DMS153 treated with DMSO at 0.1 percent for 48 hours (cell line): ENCODE measurements at regions not wholly inside any gene's neighbourhood (a gene's known extent, or its start where the extent isn't known, plus 50 kb on each side); places are given as distances from the start of the nearest gene placed in this dataset.
A peak's percentile ranks its signal among the peaks of the same experiment; 100 is the strongest.

ENCODE experiments used
- DNase-seq: peaks from one replicate; lab custom pipeline; 2025; ENCODE audit not compliant: unreplicated experiment; lab: John Stamatoyannopoulos, UW

GRCh38 chr4:116449764-116450163, 635.6 kb downstream of the TRAM1L1 start:
- DNase-seq, result no peak

GRCh38 chr4:116444117-116444516, 641.3 kb downstream of the TRAM1L1 start:
- DNase-seq, result no peak

DNA sequence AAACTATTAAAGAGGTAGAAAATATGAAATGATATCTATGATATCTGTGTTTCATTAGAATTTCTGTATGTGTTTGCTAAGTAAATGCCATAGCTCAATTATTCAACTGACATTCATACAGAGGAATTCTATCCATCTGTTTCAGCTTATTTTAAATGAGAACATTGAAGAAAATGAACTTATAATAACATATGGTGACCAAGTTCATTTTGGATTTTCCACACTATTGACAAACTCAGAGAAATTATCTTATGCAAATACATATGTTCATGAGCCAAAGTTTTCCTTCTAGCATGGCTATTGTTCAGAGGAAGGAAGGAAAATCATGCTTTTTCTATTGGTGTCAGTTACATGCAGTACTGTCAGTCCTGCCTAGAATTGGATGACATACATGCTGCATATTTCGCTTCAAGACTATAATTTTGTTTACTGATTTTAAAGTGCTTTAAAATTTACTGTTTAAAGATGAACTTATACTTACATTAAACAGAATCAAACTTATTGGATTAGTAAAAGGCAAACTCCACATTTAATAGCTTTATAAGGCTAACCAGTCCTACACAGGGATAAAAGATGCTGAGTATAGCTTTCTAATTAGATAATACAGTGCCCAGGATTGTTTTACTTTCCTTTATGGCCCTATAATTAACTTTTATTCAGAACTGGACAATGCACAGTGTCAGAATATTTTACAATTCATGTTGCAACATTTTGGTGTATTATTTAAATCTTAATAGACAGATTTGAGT, 646.2 kb downstream of the TRAM1L1 start:
- no peak for DNase-seq

- no peak for DNase-seq
Measured at GRCh38 chr4:116438417-116438816, 647.0 kb downstream of the TRAM1L1 start.

GRCh38 chr4:116427666-116428065, 657.7 kb downstream of the TRAM1L1 start:
- no peak for DNase-seq

- DNase-seq, result no peak
Measured at GRCh38 chr4:116413222-116413621, 672.2 kb downstream of the TRAM1L1 start.

GRCh38 chr4:116401293-116401692, 684.1 kb downstream of the TRAM1L1 start:
- no peak for DNase-seq

DNA sequence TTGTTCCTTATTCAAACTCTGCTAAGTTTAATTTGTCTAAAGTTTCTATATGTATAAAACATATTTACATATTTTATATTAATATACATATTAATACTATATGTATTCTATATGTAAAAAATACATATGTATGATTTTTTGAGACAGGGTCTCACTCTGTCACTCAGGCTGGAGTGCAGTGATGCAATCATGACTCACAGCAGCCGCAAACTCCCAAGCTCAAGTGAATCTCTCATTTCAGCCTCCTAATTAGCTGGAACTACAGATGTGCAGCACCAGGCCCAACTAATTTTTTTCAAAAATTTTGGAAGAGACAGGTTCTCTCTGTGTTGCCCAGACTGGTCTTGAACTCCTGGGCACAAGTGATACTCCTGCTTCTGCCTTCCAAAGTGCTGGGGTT, 684.9 kb downstream of the TRAM1L1 start:
- DNase-seq, result no peak

GRCh38 chr4:116397714-116398113, 687.7 kb downstream of the TRAM1L1 start:
- no peak for DNase-seq

DNA sequence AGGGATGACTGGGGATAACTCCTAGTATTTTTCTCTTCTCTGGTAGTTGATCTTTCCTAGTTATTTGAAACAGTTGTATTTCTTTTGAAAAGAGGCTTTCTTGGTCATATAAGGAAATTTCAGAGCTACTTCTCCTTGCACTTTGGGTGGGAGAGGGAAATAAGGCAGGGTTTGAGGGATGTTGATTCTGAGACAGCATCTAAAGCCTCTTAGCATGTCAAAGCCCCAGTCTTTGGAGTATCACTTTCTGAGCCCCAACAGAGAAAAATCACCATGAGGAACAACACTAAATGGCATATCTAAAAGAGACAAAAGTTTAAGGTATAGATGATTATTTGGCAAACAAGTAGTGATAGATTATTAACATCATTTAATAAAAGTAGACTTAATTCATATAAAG, 688.1 kb downstream of the TRAM1L1 start:
- DNase-seq, result no peak

GRCh38 chr4:116395408-116395807, 690.0 kb downstream of the TRAM1L1 start:
- DNase-seq, result no peak

DNA sequence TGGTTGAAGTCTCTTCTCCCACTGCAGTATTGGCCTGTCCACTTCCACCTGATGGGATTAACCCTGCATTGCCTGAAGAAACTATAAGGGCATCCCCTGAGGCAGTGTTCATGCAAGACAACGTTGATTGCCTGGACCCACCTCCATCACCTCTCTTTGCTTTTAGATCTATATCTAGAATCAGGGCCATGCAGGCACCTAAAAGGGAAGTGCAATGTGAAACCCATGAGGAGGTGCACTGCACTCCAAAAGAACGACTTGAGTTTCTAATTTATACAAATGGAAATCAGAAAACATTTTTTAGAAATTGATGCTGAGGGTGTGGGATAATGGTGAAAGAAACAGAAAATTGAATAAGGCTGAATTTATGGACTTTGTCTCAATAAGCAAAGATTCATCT, 694.4 kb downstream of the TRAM1L1 start:
- no peak for DNase-seq

DNA sequence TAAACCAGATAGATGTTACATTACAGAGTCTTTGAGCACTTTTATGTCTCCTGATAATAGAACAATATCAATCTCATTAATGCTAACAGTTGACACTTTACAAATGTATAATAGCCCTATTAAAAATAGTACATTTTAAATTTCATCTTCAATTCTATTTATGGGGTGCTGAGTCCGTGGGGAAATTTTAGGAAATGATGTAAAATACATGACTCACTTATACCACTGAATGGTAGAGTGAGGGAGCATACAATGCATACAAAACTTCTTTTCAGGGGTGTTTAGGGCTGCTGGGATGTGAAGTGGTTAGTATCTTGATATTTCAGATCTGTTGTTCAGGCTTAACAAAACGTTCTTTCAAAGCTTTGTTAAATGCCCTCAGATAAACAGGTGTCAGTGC, 696.2 kb downstream of the TRAM1L1 start:
- DNase-seq, result no peak

GRCh38 chr4:116387937-116388474, 697.4 kb downstream of the TRAM1L1 start:
- DNase-seq, result no peak

DNA sequence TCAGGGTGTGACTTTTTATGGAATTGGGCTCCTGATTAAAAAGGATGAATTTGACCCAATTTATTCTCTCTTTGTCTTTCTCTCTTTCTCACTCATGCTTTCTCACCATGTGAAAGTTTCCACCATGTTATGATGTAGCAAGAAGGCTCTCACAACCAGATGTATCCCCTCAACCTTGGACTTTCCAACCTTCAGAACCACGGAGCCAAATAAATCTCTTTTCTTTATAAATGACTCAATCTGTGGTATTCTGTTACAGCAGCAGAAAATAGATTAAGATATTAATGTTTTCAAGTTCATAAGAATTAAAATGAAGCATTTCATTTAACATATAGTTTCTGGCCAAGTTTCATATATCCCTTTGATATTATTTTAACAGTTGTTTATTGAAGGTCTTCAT, 698.5 kb downstream of the TRAM1L1 start:
- DNase-seq, result no peak

DNA sequence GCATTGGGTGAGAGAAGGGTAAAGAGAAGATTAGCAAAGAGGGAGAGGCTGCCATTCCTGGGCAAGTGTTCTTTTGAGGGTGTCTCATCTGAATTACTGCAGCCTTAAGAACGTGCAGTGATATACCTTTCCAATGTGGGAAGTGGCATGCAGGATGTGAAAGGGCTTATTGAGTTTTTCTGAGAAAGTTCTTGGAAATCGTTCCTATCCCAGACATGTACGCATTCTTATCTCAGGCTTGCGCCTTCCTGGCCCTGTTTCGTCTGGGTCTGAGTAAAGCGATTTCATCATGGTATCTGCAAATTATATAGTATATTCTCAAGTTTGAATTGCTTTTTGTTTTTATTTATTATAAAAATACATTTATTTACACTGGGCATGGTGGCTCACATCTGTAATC, 699.8 kb downstream of the TRAM1L1 start:
- DNase-seq, result no peak

DNA sequence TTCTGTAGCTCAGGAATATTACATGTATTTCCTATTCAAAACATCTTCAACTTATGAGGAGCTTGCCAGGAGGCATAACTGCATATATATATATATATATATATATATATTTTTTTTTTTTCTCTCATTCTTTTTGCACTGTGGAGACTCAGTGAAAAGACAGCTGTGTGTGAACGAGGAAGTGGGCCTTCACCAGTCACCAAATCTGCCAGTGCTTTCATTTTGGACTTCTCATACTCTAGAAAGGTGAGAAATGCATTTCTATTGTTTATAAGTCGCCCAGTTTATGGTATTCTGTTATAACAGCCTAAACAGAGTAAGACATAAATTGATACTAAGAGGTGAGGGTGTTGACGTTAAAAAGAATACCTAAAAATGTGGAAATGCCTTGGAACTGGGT, 710.6 kb downstream of the TRAM1L1 start:
- no peak for DNase-seq

GRCh38 chr4:116362583-116362982, 722.8 kb downstream of the TRAM1L1 start:
- DNase-seq, result no peak

DNA sequence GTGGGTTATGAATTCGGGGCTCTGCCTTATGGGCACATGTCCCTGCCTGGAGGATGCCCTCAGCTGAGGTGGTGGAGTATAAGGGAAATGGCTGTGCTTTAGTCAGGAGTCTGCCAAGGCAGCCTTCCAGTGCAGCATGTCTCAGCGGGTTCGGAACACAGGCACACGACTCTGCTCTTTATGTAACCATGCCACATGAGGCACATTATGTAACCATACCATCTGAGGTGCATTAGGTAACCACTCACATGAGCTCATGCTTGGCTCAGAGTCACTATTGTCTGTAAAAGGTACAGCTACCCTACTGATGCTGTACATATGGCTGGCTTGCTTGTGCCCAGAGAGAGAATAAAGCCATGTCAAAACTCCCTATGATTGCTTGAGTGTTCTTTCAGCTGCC, 723.6 kb downstream of the TRAM1L1 start:
- no peak for DNase-seq

DNA sequence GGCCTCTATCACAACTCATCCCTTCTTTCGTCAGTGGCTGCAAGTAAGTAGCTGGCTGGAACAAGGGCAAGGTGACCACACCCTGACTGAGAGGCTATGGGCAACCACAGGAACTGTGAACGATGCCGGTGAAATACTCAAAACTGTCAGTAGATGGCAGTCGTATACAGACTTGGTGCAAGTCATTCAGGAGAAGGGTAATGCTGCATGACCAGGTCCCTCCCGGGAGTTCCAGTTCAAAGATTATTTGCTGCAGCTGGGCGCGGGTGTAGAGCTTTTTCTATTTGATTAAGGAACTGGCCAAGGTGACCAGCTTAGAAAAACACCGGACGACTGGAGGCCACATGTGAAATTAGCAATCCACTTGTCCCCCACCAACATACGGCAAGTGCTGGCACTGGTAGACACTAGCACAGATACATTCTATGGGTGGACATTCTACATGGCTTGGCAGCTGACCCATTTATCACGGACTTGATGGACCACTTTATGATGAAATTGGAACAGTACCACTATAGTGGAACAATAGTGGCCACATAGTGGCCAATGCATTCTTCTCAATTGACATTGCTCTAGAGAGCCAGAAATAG, 726.6 kb downstream of the TRAM1L1 start:
- peak; percentile 46 for DNase-seq

- no peak for DNase-seq
Measured at GRCh38 chr4:116357758-116358157, 727.6 kb downstream of the TRAM1L1 start.

DNA sequence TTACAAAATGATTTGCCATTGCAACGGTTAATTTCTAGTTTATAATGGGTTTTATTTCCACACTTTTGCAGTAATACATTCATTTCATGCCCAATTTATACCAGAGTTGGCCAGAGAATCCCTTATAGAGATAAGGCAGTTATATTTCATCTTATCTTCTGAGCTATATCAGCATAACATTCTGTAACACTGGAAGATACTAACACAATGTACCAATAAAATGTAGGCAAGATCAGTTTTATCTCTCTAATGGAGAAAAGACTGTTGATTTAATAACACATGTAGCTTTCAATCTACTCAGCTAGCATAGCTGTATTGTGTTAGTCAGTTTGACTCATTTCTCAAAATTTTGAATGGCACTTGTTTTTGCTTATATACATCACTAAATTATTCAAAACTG, 738.6 kb downstream of the TRAM1L1 start:
- no peak for DNase-seq

GRCh38 chr4:116343809-116344208, 741.6 kb downstream of the TRAM1L1 start:
- DNase-seq, result no peak
